Progenitor cell of endocrine pancreas (in vitro differentiated cells): ENCODE measurements at regions not wholly inside any gene's neighbourhood (a gene's known extent, or its start where the extent isn't known, plus 50 kb on each side); places are given as distances from the start of the nearest gene placed in this dataset.

Source experiments
- DNase-seq: peaks from one replicate; pipeline ENCODE4 v3.0.0; 2021; ENCODE audit warnings: low spot score; ENCODE audit not compliant: unreplicated experiment
- H3K27ac Mint-ChIP-seq: 2 replicates; pipeline ENCODE4 v1.8.0; 2021; ENCODE audit warnings: mild to moderate bottlenecking, moderate library complexity, mixed read lengths
- H3K27me3 Mint-ChIP-seq: 2 replicates; pipeline ENCODE4 v1.8.0; 2021; ENCODE audit warnings: mixed read lengths
- H3K36me3 Mint-ChIP-seq: 2 replicates; pipeline ENCODE4 v1.8.0; 2022; ENCODE audit warnings: mixed read lengths; ENCODE audit not compliant: insufficient read depth
- H3K4me1 Mint-ChIP-seq: 2 replicates; pipeline ENCODE4 v1.8.0; 2021; ENCODE audit warnings: low read depth, mixed read lengths
- H3K4me3 Mint-ChIP-seq: 2 replicates; pipeline ENCODE4 v1.8.0; 2021; ENCODE audit warnings: low read depth, mild to moderate bottlenecking, moderate library complexity, mixed read lengths
- H3K9me3 Mint-ChIP-seq: 2 replicates; pipeline ENCODE4 v1.8.0; 2021; ENCODE audit warnings: low read depth, mixed read lengths
- CTCF ChIP-seq: fragments of 200-600 bp; sonication (generic); IDR thresholded peaks from one replicate; pipeline ENCODE4 v1.5.0; 2021; ENCODE audit warnings: antibody characterized with exemption, mild to moderate bottlenecking; ENCODE audit not compliant: unreplicated experiment

- Mint-ChIP-seq H3K36me3 (peaks cover 3% of the 10 kb centered on the region), H3K27ac (no peak overlapping the region), H3K27me3 (peaks cover 7% of the 10 kb centered on the region), H3K9me3 (peaks cover 5% of the 10 kb centered on the region), H3K4me3 (no peak overlapping the region), H3K4me1 (no peaks in the 10 kb centered on the region)
- no peak for TF ChIP-seq CTCF
- DNase-seq, result no peak
These were observed 303.0 kb downstream of the DYSF start for GRCh38 chr2:71756280-71756906.

- Mint-ChIP-seq H3K27me3 (peaks cover 4% of the 10 kb centered on the region), H3K4me3 (no peak overlapping the region), H3K36me3 (peaks cover 3% of the 10 kb centered on the region), H3K27ac (no peak overlapping the region), H3K9me3 (peaks cover 5% of the 10 kb centered on the region), H3K4me1 (peaks cover 6% of the 10 kb centered on the region)
- no peak for DNase-seq
- TF ChIP-seq CTCF, result no peak
These were observed 298.2 kb downstream of the DYSF start for GRCh38 chr2:71751590-71751989.

GRCh38 chr2:71749671-71750101, 296.3 kb downstream of the DYSF start:
- H3K9me3 Mint-ChIP-seq, result peaks cover 5% of the 10 kb centered on the region
- no peak for DNase-seq
- H3K4me1 Mint-ChIP-seq, result peaks cover 6% of the 10 kb centered on the region
- peaks cover 3% of the 10 kb centered on the region for H3K36me3 Mint-ChIP-seq
- H3K4me3 Mint-ChIP-seq, result no peak overlapping the region
- TF ChIP-seq CTCF, result no peak
- no peak overlapping the region for H3K27ac Mint-ChIP-seq
- H3K27me3 Mint-ChIP-seq, result peaks cover 12% of the 10 kb centered on the region

- Mint-ChIP-seq H3K36me3 (peaks cover 3% of the 10 kb centered on the region), H3K27ac (no peak overlapping the region), H3K27me3 (peaks cover 14% of the 10 kb centered on the region), H3K9me3 (peaks cover 5% of the 10 kb centered on the region), H3K4me3 (no peak overlapping the region), H3K4me1 (peaks cover 6% of the 10 kb centered on the region)
- no peak for TF ChIP-seq CTCF
- no peak for DNase-seq
These were observed 294.9 kb downstream of the DYSF start for GRCh38 chr2:71748227-71748626.

GRCh38 chr2:71747559-71747958, 294.2 kb downstream of the DYSF start:
- TF ChIP-seq CTCF, result no peak

More at GRCh38 chr2:71747559-71747958, 294.2 kb downstream of the DYSF start:
- H3K27me3 Mint-ChIP-seq, result peaks cover 14% of the 10 kb centered on the region
- H3K4me1 Mint-ChIP-seq, result peaks cover 6% of the 10 kb centered on the region
- H3K27ac Mint-ChIP-seq, result peak overlapping the region; percentile 79
- H3K36me3 Mint-ChIP-seq, result peaks cover 3% of the 10 kb centered on the region
- H3K4me3 Mint-ChIP-seq, result no peak overlapping the region
- peaks cover 5% of the 10 kb centered on the region for H3K9me3 Mint-ChIP-seq
- DNase-seq, result no peak
